ENCODE measurements at regions not wholly inside any gene's neighbourhood (a gene's known extent, or its start where the extent isn't known, plus 50 kb on each side); places are given as distances from the start of the nearest gene placed in this dataset.

DNA sequence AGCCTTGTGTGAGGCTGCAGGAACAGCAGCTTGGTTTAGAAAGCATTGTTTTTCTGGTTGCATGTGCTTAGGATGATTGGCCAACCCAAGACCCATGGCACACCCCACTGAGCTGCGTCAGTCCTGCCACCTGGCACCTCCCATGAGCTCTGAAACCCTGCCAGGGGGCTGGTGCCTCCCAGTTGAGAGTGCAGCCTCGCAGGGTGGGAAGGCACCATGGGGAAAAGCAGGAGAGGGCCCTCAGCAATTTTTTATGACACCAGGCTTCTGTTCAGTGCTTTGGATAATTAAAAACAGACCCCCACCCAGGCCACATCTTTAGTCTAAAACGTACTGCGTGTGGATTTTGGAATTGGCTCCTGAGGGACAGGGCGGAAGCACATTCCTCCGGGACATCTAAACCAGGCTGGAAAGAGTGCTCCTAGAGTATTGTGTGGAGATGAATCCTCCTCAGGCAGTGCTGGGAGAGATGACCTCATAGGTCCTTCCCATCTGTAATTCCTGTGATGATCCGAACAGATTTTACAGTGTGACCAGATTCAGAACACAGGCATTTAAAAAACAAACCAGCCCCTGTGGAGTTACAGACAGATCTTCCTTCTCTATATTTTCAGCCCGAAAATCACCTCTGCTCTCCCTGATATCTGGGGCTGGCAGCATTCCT lies 438.3 kb downstream of the ZNF521 start:
- ATAC-seq (peak; percentile 91), DNase-seq (peak; percentile 49)
- intact Hi-C loops (cut with micrococcal nuclease): no loop called here

GRCh38 chr18:24914171-24914525 lies 437.8 kb downstream of the ZNF521 start:
- ATAC-seq: peak; percentile 75
- intact Hi-C loops (cut with micrococcal nuclease): no loop called here
- DNase-seq: peak; percentile 46

- ATAC-seq (no peak), DNase-seq (no peak)
- intact Hi-C loops (cut with micrococcal nuclease): no loop called here
These were observed 437.3 kb downstream of the ZNF521 start for GRCh38 chr18:24914685-24915084.

DNA sequence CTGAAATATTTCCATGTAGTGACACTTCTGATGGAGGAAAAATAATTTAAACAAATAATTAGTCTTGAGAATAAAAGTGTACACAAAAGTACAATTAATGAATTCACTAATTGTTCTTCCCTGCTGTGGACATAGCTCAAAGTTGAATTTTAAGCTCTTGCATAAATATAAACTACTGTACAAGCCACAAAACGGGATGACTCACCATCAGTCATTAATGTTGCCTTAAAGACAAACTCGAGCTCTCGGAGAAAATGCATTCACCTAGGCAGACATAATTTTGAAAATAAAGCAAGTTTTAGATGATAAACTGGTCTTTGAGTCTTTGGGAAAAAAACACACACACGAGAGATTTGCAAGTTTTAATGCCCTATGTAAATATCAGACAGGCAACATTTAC lies 436.4 kb downstream of the ZNF521 start:
- intact Hi-C loops (cut with micrococcal nuclease): no loop called here
- DNase-seq (no peak), ATAC-seq (no peak)

DNA sequence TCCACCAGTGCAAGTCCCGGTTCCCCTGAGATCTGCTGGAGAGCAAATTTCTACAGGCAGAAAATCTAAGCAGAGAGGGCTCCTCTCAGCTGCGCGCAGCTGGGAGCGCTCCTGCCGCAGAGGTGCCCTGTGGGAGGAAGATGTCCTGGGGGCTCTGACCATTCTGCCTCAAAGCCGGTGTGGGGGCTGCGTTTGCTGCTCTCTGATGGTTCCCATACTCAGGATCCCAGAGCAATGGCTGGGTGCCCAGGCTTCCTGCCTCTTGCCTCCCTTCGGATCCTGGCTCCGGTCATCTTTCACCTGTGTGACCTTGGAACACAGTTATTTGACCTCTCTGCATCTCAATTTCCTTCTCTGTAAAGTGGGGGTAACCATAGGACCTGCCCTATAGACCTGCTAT lies 434.2 kb downstream of the ZNF521 start:
- ATAC-seq (no peak), DNase-seq (peak; percentile 36)
- intact Hi-C loops (cut with micrococcal nuclease): no loop called here

GRCh38 chr18:24918257-24918656 lies 433.7 kb downstream of the ZNF521 start:
- DNase-seq: no peak
- intact Hi-C loops (cut with micrococcal nuclease): no loop called here
- ATAC-seq: no peak

DNA sequence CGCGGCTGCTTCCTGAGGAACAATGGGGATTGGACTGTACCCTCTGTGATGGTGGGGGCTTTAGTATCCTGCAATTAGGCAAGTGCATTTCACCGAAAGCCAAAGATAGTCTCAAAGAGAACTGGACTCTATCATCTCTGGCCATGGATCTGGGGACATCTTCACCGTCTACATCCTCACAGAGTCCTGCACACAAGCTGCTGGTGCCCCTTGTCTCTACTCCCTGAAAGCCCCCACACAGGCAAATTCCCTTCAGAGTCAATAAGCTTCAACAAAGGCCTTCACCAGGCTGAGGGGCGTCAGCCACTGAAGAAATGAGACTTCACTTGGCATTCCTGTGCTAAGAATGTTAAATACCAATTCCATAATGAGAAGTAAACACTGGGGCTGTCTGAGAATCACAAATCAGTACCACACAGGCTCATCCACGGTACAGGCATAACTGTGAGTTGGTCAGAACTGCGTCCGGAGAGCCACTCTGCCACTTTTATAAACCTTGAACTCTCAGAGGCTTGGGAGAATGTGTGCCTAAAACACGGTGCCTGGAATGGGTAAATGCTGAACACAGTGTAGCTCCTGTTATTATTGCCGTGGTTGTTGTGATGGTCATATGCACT lies 432.7 kb downstream of the ZNF521 start:
- ATAC-seq: no peak
- DNase-seq: no peak
- intact Hi-C loops (cut with micrococcal nuclease): no loop called here

DNA sequence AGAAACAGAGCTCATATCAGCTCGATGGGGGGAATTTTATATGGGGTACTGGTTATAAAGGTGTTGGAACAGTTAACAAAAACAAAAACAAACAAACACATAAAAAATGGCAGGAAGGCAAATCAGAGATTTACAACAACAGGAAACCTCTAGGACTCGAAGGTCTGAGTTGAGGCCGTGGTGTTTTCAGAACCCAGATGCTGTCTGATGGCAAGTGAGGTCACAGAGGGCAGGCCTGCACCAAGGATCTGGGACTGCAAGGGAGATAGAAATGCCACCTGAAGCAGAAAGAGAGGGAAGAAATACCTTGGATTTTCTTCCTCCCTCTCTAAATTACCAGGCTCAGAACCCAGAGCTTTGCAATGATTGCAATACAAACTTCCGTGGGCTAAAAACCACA lies 429.5 kb downstream of the ZNF521 start:
- intact Hi-C loops (cut with micrococcal nuclease): no loop called here
- DNase-seq: no peak
- no peak for ATAC-seq

DNA sequence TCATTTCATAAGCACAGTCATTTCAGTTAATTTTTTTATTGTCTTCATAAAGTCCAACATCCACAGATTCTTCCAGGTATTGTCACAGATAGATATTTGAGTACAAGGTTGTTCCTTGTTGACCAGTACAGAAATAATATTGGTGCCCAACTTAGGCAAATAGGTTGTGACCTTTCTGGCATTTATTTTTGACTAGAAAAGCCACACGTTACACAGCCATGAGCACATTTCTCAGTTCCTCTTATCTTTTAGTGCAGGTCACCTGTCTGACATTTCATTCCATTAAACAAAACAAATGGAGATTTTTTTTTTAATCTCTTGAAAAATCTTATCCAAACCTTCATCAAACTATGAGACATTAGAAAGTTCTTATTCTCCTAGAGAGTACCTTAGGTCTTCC lies 428.8 kb downstream of the ZNF521 start:
- ATAC-seq: no peak
- no peak for DNase-seq
- intact Hi-C loops (cut with micrococcal nuclease): no loop called here

DNA sequence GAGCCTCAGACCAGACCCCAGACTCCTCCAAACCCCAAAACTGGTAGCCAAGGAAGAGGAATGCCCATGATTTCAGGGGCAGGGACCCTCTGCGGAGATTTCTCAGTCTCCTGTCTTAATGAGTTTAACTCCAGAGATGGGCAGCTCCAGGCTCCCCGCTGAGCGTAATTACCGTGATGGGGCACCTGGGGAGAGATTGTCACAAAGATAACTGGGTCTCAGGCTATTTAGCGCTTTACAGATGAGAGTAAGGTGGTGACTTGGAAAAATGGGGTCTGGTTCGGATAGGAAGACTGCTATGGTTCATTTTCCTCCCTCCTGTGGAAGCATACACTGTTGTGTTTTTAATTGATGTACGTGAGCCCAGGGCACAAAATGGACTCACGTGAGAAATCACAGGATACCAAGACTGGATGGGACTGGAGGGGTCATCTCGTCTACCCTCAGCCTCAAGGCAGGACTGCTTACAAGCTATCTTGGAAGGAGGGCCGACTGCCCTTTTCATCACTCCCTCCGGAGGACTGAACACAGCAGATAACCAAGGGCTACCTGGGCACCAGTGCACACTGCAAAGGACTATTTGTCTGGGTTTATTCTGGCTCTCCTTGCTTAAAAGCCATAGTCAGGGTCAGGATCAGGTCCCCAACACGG lies 427.8 kb downstream of the ZNF521 start:
- no peak for DNase-seq
- intact Hi-C loops (cut with micrococcal nuclease): no loop called here
- no peak for ATAC-seq

DNA sequence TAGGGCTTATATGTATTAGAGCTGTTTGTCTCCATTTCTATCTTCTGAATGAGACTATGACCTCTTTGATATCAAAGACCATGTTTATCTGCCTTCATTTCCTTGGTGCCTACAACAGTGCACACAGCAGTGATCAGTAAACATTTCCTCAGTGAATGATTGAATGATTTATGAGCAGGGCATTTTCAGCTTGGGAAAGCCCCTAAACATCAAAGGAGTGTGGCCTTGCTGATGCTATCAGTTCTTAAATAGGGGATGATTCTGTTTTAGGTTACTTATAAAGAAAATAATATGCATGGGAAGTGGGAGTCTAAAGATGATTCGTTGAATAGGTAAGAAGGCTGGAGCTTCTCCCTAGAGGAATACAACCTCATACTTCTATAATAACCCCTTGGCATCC lies 425.3 kb downstream of the ZNF521 start:
- ATAC-seq: no peak
- DNase-seq: no peak
- intact Hi-C loops (cut with micrococcal nuclease): no loop called here

DNA sequence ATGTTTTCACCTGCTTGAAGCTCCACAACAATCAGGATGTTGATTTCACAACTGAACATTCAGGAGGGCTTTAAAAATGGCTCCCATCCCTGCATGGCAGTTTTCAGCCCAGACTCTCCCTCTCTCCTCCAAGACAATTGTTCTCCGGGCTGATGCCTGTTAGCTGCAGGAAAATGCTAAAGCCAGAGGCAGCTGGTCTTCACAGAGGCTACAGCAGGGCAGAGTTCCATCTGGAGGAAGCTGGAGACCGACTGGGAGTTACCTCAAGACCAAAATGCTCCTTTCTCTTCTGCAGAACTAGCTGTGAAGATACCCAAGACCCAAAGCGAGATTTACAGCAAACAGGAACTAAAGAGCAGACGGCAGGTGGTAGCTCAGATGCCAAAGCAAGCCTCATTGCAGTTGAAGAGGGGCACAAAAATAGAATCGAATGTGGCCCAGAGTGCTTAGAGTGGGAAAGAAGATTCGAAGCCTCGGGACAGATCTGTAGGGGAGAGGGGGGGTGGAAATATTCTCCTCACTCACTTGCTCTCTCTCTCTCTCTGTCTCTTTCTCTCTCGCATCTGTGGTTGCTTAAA lies 423.6 kb downstream of the ZNF521 start:
- DNase-seq (no peak), ATAC-seq (no peak)
- intact Hi-C loops (cut with micrococcal nuclease): no loop called here

- intact Hi-C loops (cut with micrococcal nuclease): no loop called here
- no peak for ATAC-seq
- DNase-seq: no peak
These were observed 421.5 kb downstream of the ZNF521 start for GRCh38 chr18:24930478-24930877.

DNA sequence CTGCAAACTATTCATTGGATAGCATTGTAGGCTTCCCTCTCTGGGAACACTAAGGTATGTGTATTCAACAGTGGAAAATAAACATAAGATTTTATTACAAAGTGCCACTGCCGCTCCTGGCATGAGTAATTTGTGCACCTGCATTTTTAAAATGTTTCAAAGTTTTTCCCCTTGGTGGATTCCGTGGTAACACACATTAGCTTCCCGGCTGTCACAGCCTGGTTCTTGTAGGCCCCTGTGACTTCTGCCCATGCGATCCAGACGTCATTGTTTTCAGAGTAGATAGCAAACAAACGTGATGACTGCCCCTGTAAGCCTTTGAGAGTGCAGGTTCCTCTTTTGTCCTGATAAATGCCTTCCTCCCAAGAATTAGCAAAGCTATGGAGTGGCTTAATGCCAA lies 421.0 kb downstream of the ZNF521 start:
- DNase-seq (no peak), ATAC-seq (no peak)
- intact Hi-C loops (cut with micrococcal nuclease): no loop called here

GRCh38 chr18:24933345-24933744 lies 418.6 kb downstream of the ZNF521 start:
- intact Hi-C loops (cut with micrococcal nuclease): no loop called here
- DNase-seq (no peak), ATAC-seq (no peak)

DNA sequence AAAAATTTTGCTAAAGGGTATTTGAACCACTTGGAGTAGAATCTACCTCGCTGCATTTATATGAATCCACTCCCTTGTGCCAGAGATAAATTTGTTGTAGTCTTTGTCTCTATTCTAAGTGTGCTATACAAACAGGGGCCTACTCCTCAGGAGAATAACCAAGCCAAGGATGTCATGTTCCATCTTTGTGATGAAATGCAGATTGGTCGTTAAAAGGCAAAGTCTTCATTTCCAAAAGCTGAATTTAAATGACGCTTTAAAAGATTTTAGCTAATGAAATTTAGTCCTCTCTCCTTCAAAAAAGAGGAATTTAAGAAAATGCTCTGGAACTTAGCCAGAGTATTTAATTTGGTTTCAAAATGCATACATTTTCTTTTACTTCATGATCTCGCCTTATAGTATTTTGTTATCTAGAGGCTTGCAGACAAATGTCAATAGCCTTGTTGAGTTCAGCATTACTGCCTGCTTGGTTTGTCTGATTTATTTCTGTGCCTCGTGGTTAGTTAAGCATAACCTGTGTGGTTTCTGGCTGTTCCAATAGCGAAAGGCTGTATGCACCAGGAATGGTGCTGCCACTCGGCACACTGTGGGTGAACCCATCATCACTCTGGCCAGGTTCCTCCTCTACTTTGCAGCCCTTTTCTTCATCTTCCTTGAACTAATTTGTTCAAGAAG lies 417.6 kb downstream of the ZNF521 start:
- DNase-seq (no peak), ATAC-seq (no peak)
- intact Hi-C loops (cut with micrococcal nuclease): no loop called here

- no peak for DNase-seq
- no peak for ATAC-seq
- intact Hi-C loops (cut with micrococcal nuclease): no loop called here
These were observed 417.0 kb downstream of the ZNF521 start for GRCh38 chr18:24935008-24935407.

DNA sequence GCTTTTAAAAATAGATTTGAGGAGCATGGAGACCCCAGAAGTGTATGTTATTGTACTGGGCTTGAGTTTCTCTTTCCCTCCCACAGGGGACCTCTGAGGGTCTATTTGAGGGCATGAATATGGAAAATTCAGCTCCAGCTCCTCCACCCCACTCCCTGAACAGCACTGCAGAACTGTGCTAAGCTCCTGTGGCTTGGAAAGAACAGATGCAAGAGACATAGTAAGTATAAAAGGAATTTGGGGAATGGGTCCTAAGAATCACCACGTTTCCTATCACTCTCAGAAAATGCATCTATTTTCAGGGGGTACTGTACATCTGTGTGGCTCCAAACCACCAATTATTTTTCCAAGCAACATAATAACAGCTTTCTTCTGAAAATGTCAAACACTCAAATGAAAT lies 416.1 kb downstream of the ZNF521 start:
- no peak for ATAC-seq
- DNase-seq: no peak
- intact Hi-C loops (cut with micrococcal nuclease): no loop called here

DNA sequence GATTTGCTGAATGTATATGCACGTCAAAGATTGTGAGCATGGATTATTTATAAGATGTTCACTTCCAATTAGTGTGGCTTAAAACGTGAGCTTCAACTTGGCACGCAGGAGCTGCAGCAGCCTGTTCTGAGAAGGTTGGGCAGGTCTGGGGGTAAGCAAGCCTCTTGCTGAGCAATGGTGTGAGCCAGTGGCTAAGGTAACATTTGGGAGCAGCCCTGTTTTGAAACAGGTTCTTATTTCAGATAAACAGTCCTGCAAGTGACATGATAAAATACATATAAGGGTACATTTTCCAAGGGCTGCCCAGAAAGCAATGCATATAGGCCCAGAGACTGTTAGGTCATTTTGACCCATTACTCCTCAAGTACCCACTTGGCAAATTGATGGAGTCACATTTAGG lies 415.3 kb downstream of the ZNF521 start:
- intact Hi-C loops (cut with micrococcal nuclease): no loop called here
- DNase-seq: no peak
- ATAC-seq: no peak

GRCh38 chr18:24937639-24938275 lies 414.2 kb downstream of the ZNF521 start:
- DNase-seq: no peak
- intact Hi-C loops (cut with micrococcal nuclease): no loop called here
- no peak for ATAC-seq

Measured in left ventricle myocardium superior (tissue), 1 donor.